Ectodermal cell (in vitro differentiated cells): ENCODE measurements at regions not wholly inside any gene's neighbourhood (a gene's known extent, or its start where the extent isn't known, plus 50 kb on each side); places are given as distances from the start of the nearest gene placed in this dataset.

ENCODE experiments used
- H3K27ac ChIP-seq: 2 replicates; pipeline ENCODE4 v1.7.0; 2013; ENCODE audit warnings: mild to moderate bottlenecking, low read depth, low read length; ENCODE audit not compliant: insufficient read depth, poor library complexity, severe bottlenecking
- H3K27me3 ChIP-seq: 2 replicates; pipeline ENCODE4 v1.7.0; 2013; ENCODE audit warnings: mild to moderate bottlenecking, low read length; ENCODE audit not compliant: insufficient read depth, control insufficient read depth, poor library complexity, severe bottlenecking
- H3K36me3 ChIP-seq: one replicate; pipeline ENCODE4 v1.7.0; 2013; ENCODE audit warnings: low read length; ENCODE audit not compliant: control insufficient read depth, insufficient read depth
- H3K4me1 ChIP-seq: one replicate; pipeline ENCODE4 v1.7.0; 2013; ENCODE audit warnings: low read length; ENCODE audit not compliant: control insufficient read depth, insufficient read depth
- H3K4me3 ChIP-seq: 2 replicates; pipeline ENCODE4 v1.7.0; 2013; ENCODE audit warnings: low read depth, low read length, control low read depth; ENCODE audit not compliant: insufficient read depth
- H3K9me3 ChIP-seq: 2 replicates; pipeline ENCODE4 v1.7.0; 2013; ENCODE audit warnings: mild to moderate bottlenecking, low read length, moderate library complexity; ENCODE audit not compliant: control insufficient read depth
- WGBS, 2 experiments: methylation state at CpG; one replicate each; pipeline ENCODE4 v1.1.7; 2013; ENCODE audit warnings: missing lambda C conversion rate in 2 of 2; 5-methylcytosine and 5-hydroxymethylcytosine counted together

- Histone ChIP-seq H3K36me3 (no peaks in the 10 kb centered on the region), H3K9me3 (no peaks in the 10 kb centered on the region), H3K4me3 (no peak overlapping the region), H3K4me1 (no peaks in the 10 kb centered on the region), H3K27me3 (no peaks in the 10 kb centered on the region), H3K27ac (no peak overlapping the region)
- WGBS, 2 experiments: 85 to 87% methylated on average over 8 of the region's 8 CpGs
Measured at GRCh38 chr7:156148547-156148946, 336.3 kb upstream of the SHH start.

- Histone ChIP-seq H3K4me3 (no peak overlapping the region), H3K36me3 (no peaks in the 10 kb centered on the region), H3K9me3 (no peaks in the 10 kb centered on the region), H3K27me3 (no peaks in the 10 kb centered on the region), H3K27ac (no peak overlapping the region), H3K4me1 (no peaks in the 10 kb centered on the region)
- 92 to 93% methylated on average over 15 of the region's 15 CpGs for WGBS, 2 experiments
Measured at GRCh38 chr7:156147756-156148504, 335.7 kb upstream of the SHH start.

GRCh38 chr7:156147104-156147503, 334.8 kb upstream of the SHH start:
- Histone ChIP-seq H3K4me3 (no peak overlapping the region), H3K27me3 (no peaks in the 10 kb centered on the region), H3K36me3 (no peaks in the 10 kb centered on the region), H3K27ac (no peak overlapping the region), H3K9me3 (no peaks in the 10 kb centered on the region), H3K4me1 (no peaks in the 10 kb centered on the region)
- WGBS, 2 experiments: 97% methylated on average over 6 of the region's 6 CpGs

GRCh38 chr7:156145996-156146395, 333.7 kb upstream of the SHH start:
- no peaks in the 10 kb centered on the region for H3K9me3 ChIP-seq
- no peak overlapping the region for H3K27ac ChIP-seq
- no peak overlapping the region for H3K4me3 ChIP-seq
- no peaks in the 10 kb centered on the region for H3K4me1 ChIP-seq
- H3K36me3 ChIP-seq: no peaks in the 10 kb centered on the region
- no peaks in the 10 kb centered on the region for H3K27me3 ChIP-seq
- 80 to 82% methylated on average over 8 of the region's 8 CpGs for WGBS, 2 experiments

- no peak overlapping the region for H3K27ac ChIP-seq
- H3K9me3 ChIP-seq: no peaks in the 10 kb centered on the region
- 94 to 96% methylated on average over 6 of the region's 6 CpGs for WGBS, 2 experiments
- no peak overlapping the region for H3K4me3 ChIP-seq
- H3K27me3 ChIP-seq: no peaks in the 10 kb centered on the region
- no peaks in the 10 kb centered on the region for H3K36me3 ChIP-seq
- H3K4me1 ChIP-seq: no peaks in the 10 kb centered on the region
Measured at GRCh38 chr7:156145184-156145583, 332.9 kb upstream of the SHH start.

GRCh38 chr7:156143683-156144082, 331.4 kb upstream of the SHH start:
- no peak overlapping the region for H3K27ac ChIP-seq
- H3K4me3 ChIP-seq: no peak overlapping the region
- no peaks in the 10 kb centered on the region for H3K36me3 ChIP-seq
- H3K4me1 ChIP-seq: no peaks in the 10 kb centered on the region
- H3K9me3 ChIP-seq: no peaks in the 10 kb centered on the region
- no peaks in the 10 kb centered on the region for H3K27me3 ChIP-seq
- WGBS, 2 experiments: 89 to 93% methylated on average over 7 of the region's 7 CpGs

- WGBS, 2 experiments: 94 to 96% methylated on average over 25 of the region's 25 CpGs
- Histone ChIP-seq H3K36me3 (no peaks in the 10 kb centered on the region), H3K9me3 (no peaks in the 10 kb centered on the region), H3K4me3 (no peak overlapping the region), H3K27ac (no peak overlapping the region), H3K27me3 (no peaks in the 10 kb centered on the region), H3K4me1 (no peaks in the 10 kb centered on the region)
Measured at GRCh38 chr7:156143158-156143557, 330.9 kb upstream of the SHH start.

- no peaks in the 10 kb centered on the region for H3K27me3 ChIP-seq
- no peaks in the 10 kb centered on the region for H3K36me3 ChIP-seq
- WGBS, 2 experiments: 93 to 96% methylated on average over 7 of the region's 7 CpGs
- no peak overlapping the region for H3K4me3 ChIP-seq
- H3K9me3 ChIP-seq: no peaks in the 10 kb centered on the region
- no peak overlapping the region for H3K27ac ChIP-seq
- no peaks in the 10 kb centered on the region for H3K4me1 ChIP-seq
Measured at GRCh38 chr7:156141941-156142340, 329.7 kb upstream of the SHH start.

GRCh38 chr7:156140896-156141295, 328.6 kb upstream of the SHH start:
- Histone ChIP-seq H3K9me3 (no peaks in the 10 kb centered on the region), H3K4me1 (no peaks in the 10 kb centered on the region), H3K4me3 (no peak overlapping the region), H3K27ac (no peak overlapping the region), H3K27me3 (no peaks in the 10 kb centered on the region), H3K36me3 (no peaks in the 10 kb centered on the region)
- 91 to 94% methylated on average over 6 of the region's 6 CpGs for WGBS, 2 experiments

- Histone ChIP-seq H3K36me3 (no peaks in the 10 kb centered on the region), H3K27ac (no peak overlapping the region), H3K4me3 (no peak overlapping the region), H3K9me3 (no peaks in the 10 kb centered on the region), H3K27me3 (no peaks in the 10 kb centered on the region), H3K4me1 (no peaks in the 10 kb centered on the region)
- WGBS, 2 experiments: 64 to 67% methylated on average over 7 of the region's 7 CpGs
Measured at GRCh38 chr7:156140447-156140846, 328.2 kb upstream of the SHH start.

GRCh38 chr7:156139633-156140032, 327.4 kb upstream of the SHH start:
- WGBS, 2 experiments: 86 to 88% methylated on average over 3 of the region's 3 CpGs
- Histone ChIP-seq H3K4me1 (no peaks in the 10 kb centered on the region), H3K9me3 (no peaks in the 10 kb centered on the region), H3K27me3 (no peaks in the 10 kb centered on the region), H3K4me3 (no peak overlapping the region), H3K36me3 (no peaks in the 10 kb centered on the region), H3K27ac (no peak overlapping the region)
